ENCODE measurements at regions not wholly inside any gene's neighbourhood (a gene's known extent, or its start where the extent isn't known, plus 50 kb on each side); places are given as distances from the start of the nearest gene placed in this dataset.

DNA sequence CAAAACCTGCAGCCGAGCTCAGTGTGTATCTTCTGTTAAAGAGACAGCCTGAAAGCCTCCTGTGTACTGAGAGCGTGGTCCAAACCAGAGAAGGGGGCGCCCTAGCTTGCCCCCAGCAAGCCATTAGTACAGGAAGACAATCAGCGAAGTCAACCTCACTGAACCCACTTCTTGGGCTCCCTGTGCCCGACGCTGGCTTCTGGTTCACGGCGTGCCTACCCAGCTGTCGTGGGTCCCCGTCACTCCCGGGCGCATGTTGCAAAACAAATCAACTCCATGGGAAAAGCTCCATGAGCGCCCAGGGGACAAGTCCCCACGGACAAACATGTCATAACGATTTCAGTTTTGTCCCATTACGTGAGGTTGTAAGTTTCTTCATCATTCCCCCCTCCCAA lies 326.9 kb downstream of the SH3GL2 start:
- Mint-ChIP-seq H3K27ac (no peak overlapping the region), H3K36me3 (ENCODE audit: low read depth) (no peaks in the 10 kb centered on the region), H3K9me3 (ENCODE audit: insufficient read depth) (no peaks in the 10 kb centered on the region), H3K4me1 (ENCODE audit: low read depth) (no peaks in the 10 kb centered on the region), H3K4me3 (no peak overlapping the region), H3K27me3 (ENCODE audit: low read depth) (peaks cover 20% of the 10 kb centered on the region)
- POLR2A ChIA-PET = no interaction called here
- DNase-seq (no peak), ATAC-seq (no peak)
- CTCF ChIA-PET = no interaction called here

DNA sequence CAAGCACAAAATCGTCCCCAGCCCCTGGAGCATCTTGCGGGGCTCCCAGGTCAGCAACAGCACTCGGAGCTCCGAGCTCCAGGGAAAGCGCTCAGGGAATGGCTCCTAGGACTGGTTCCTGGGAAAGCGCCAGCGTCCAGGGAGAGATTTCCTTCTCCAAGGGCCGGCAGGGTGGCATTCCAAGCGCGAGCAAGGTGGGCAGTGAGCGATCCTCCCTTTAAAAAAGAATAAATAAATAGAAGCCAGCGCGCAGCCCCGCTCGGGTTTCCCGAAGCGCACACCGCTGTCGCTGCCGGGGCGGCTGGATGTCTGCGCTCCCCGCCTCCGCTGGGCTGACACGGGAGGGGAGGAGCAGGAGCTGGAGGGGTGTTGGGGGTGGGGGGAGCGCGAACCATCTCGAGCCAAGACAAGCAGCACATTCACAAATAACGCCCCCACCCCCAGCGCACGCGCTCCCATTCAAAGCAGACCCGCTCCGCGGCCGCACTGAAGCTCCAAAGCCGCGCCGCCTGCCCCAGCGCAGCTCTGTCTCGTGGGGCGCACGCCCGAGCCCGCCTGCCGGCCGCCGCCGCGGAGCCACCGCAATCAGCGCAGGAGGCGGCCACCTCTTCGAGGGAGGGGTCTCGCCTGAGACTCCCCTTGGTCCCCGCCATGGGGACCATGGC lies 327.4 kb downstream of the SH3GL2 start:
- no peak overlapping the region for H3K27ac Mint-ChIP-seq
- no peak for ATAC-seq
- H3K4me3 Mint-ChIP-seq = no peak overlapping the region
- H3K27me3 Mint-ChIP-seq (ENCODE audit: low read depth) = peaks cover 20% of the 10 kb centered on the region
- no peaks in the 10 kb centered on the region for H3K9me3 Mint-ChIP-seq (ENCODE audit: insufficient read depth)
- ChIA-PET POLR2A (no interaction called here), CTCF (no interaction called here)
- no peaks in the 10 kb centered on the region for H3K36me3 Mint-ChIP-seq (ENCODE audit: low read depth)
- no peak for DNase-seq
- H3K4me1 Mint-ChIP-seq (ENCODE audit: low read depth) = no peaks in the 10 kb centered on the region

DNA sequence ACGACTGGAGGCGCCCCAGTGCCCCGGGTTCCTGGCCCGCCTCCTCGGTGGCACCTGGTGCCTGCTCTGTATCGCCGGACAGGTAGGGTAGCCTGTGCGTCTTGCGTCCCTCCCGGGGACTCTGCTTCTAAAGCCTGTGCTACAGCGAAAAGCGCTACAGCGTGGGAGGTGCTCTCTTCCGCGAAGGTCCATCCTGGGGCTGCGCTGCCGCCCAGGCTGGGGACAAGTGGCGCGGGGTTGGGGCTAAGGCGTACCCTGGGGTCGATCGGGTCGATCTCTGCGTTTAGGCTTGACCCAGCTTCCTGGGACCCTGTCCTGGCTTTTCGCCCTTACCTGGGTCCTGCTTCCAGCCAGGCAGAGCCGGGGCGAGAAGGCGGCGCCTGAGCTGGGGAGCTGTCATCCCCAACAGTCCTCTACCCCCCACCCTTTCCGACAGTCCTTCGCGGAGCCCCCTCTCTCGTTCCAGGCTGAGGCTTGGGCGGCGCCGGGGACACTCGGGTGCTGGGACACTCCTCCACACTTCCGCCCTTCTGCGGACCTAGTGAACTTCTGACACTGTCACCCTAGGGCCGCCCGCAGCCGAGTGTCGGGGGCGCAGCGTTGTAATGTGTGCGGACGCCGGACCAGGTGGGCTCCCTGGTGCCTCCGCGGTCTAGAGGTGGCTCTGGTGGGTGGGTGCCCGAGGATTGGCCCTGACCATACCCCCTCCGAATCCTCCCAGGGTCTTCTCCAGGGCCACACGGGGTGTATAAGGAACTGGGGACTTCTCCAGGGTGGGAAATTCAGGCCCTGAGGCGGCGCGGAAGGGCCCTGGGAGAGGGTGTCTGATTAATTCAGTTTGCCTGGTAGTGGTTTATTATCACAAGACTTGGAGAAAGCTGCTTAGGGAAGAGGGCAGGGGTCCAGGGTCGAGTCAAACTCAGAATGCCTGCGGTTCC lies 328.2 kb downstream of the SH3GL2 start:
- ATAC-seq (no peak), DNase-seq (no peak)
- no peaks in the 10 kb centered on the region for H3K36me3 Mint-ChIP-seq (ENCODE audit: low read depth)
- peaks cover 20% of the 10 kb centered on the region for H3K27me3 Mint-ChIP-seq (ENCODE audit: low read depth)
- ChIA-PET CTCF (no interaction called here), POLR2A (no interaction called here)
- H3K4me1 Mint-ChIP-seq (ENCODE audit: low read depth) = no peaks in the 10 kb centered on the region
- no peak overlapping the region for H3K27ac Mint-ChIP-seq
- no peaks in the 10 kb centered on the region for H3K9me3 Mint-ChIP-seq (ENCODE audit: insufficient read depth)
- no peak overlapping the region for H3K4me3 Mint-ChIP-seq

DNA sequence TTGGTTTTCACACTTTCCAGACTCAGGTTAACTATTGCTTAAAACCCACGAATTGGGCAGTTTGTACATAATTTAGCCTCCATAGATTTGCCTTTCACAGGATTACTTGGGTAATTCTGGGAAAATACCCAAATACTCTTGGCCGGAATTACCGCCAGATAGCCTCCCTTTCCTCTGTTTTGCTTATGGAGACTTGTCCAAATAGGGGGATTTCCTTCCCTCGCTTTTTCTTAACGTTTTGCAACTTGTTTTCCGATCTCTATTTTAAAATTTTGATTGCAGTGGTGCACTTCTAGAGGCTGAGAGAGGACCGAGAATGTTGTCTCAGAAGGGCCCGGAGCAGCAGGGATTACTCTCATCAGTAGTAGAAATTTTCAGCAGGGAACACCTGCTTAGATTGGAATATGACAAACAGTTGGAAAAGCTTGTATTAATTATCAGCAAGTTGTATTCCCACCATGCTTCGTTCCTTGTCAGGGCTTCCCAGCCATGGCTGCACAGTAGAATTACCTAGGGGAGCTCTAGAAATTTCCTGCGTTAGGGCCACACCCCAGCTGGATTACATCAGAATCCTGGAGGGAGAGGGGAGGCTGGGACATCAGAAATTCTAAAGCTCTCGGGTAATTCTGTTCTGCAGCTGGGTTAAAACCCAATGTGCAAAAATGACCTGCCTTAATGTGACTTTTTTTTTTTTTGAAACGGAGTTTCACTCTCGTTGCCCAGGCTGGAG lies 329.1 kb downstream of the SH3GL2 start:
- Mint-ChIP-seq H3K36me3 (ENCODE audit: low read depth) (no peaks in the 10 kb centered on the region), H3K4me1 (ENCODE audit: low read depth) (no peaks in the 10 kb centered on the region), H3K27ac (no peak overlapping the region), H3K27me3 (ENCODE audit: low read depth) (peaks cover 20% of the 10 kb centered on the region), H3K4me3 (no peak overlapping the region), H3K9me3 (ENCODE audit: insufficient read depth) (no peaks in the 10 kb centered on the region)
- POLR2A ChIA-PET = no interaction called here
- ATAC-seq (no peak), DNase-seq (no peak)
- CTCF ChIA-PET = no interaction called here

DNA sequence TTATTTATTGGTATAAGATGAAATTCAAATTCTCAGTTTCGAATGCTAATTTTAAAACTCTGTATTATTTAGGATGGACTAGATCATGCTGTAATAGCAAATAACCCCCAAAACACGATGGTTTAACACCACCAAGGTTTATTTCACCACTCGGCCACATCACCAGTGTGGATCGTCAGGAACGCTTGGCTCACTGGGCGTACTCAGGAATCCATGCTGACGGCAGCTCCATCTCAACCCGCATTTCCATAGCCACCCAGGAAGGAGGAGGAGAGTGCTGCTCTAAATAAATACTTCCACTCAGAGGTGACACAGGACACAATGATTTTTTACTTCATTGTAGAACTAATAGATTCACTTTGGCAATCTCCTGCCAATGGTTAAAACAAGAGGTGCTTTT lies 347.4 kb downstream of the SH3GL2 start:
- no peaks in the 10 kb centered on the region for H3K4me1 Mint-ChIP-seq (ENCODE audit: low read depth)
- CTCF ChIA-PET = no interaction called here
- no peak overlapping the region for H3K27ac Mint-ChIP-seq
- H3K9me3 Mint-ChIP-seq (ENCODE audit: insufficient read depth) = no peaks in the 10 kb centered on the region
- no peaks in the 10 kb centered on the region for H3K27me3 Mint-ChIP-seq (ENCODE audit: low read depth)
- ATAC-seq (no peak), DNase-seq (no peak)
- no peaks in the 10 kb centered on the region for H3K36me3 Mint-ChIP-seq (ENCODE audit: low read depth)
- no peak overlapping the region for H3K4me3 Mint-ChIP-seq
- POLR2A ChIA-PET = no interaction called here

DNA sequence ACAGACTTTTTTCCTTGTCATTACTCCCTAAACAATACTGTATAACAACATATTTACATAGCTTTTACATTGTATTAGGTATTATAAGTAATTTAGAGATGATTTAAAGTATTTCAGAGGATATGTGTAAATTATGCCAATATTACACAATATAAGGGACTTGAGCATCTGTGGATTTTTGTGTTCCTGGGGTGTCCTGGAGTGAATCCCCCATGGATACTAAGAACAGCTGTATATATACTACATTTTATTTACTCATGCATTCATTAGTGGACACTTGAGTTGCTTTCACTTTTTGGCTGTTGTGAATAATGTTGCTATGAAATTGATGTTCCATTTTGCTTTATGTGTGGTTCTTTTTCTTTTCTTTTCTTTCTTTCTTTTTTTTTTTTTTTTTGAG lies 348.8 kb downstream of the SH3GL2 start:
- ChIA-PET CTCF (no interaction called here), POLR2A (no interaction called here)
- H3K27me3 Mint-ChIP-seq (ENCODE audit: low read depth) = no peaks in the 10 kb centered on the region

DNA sequence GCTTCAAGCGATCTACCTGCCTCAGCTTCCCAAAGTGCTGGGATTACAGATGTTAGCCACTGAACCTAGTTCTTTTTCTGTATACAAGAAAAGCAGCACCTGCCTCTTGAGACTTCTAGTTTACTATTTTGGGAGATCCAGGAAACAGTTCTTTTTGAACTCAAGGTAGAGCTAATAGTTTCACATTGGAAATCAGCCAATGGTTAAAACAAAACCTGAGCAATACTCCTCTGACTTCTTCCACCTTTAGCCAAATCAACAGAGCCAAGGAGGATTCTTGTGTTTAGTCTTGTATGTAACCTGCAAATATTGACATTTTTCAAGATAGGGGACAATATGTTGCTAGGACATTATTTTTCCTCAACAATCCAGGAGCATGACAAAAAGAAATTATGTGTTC lies 349.4 kb downstream of the SH3GL2 start:
- H3K27ac Mint-ChIP-seq = no peak overlapping the region
- ChIA-PET POLR2A (no interaction called here), CTCF (no interaction called here)
- no peaks in the 10 kb centered on the region for H3K9me3 Mint-ChIP-seq (ENCODE audit: insufficient read depth)
- no peak overlapping the region for H3K4me3 Mint-ChIP-seq
- H3K36me3 Mint-ChIP-seq (ENCODE audit: low read depth) = no peaks in the 10 kb centered on the region
- H3K4me1 Mint-ChIP-seq (ENCODE audit: low read depth) = no peaks in the 10 kb centered on the region
- DNase-seq (no peak), ATAC-seq (no peak)
- H3K27me3 Mint-ChIP-seq (ENCODE audit: low read depth) = no peaks in the 10 kb centered on the region

More for the DNA sequence above, 348.8 kb downstream of the SH3GL2 start:
- no peaks in the 10 kb centered on the region for H3K36me3 Mint-ChIP-seq (ENCODE audit: low read depth)
- H3K4me3 Mint-ChIP-seq = no peak overlapping the region
- H3K9me3 Mint-ChIP-seq (ENCODE audit: insufficient read depth) = no peaks in the 10 kb centered on the region
- no peak overlapping the region for H3K27ac Mint-ChIP-seq
- ATAC-seq (no peak), DNase-seq (no peak)
- no peaks in the 10 kb centered on the region for H3K4me1 Mint-ChIP-seq (ENCODE audit: low read depth)

DNA sequence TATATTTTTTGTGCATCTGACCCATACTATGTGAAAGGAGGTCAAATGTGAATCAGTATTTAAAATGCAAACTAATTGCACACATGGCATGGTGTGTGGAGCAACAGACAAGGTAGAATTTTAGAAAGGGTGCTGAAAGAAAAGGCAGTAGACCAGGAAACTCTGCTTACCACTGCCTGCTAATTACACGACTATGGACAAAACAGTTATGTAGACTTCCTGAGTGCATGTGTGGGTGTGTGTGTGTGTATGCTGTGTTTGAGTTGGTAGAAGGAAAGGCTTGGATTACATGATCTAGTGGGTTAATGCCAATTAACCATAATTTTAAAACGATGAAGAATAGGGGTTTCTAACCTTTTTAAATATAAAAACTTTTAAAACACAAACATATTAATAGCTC lies 349.9 kb downstream of the SH3GL2 start:
- Mint-ChIP-seq H3K27ac (no peak overlapping the region), H3K36me3 (ENCODE audit: low read depth) (no peaks in the 10 kb centered on the region), H3K27me3 (ENCODE audit: low read depth) (no peaks in the 10 kb centered on the region), H3K9me3 (ENCODE audit: insufficient read depth) (no peaks in the 10 kb centered on the region), H3K4me3 (no peak overlapping the region), H3K4me1 (ENCODE audit: low read depth) (no peaks in the 10 kb centered on the region)
- POLR2A ChIA-PET = no interaction called here
- DNase-seq = no peak
- CTCF ChIA-PET = no interaction called here
- ATAC-seq = no peak

DNA sequence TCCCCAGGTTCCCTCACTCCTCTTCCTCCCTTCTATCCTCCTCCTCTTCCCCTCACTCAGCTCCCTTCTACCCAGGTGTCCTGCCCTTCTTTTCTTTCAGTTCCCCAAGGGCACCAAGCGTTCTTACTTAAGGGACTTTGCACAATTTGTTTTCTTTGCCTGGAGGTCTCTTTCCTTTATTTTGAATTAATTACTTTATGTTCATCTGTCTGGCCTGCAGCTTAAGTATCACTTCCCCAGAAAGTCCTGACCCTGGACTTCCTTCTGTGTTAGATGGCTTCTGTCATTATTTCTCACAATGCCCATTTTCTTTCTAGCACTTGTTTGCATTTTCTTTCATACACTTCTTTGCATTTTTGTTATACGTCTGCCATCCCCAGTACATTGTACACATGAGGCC lies 350.6 kb downstream of the SH3GL2 start:
- ChIA-PET CTCF (no interaction called here), POLR2A (no interaction called here)
- H3K27me3 Mint-ChIP-seq (ENCODE audit: low read depth) = no peaks in the 10 kb centered on the region

DNA sequence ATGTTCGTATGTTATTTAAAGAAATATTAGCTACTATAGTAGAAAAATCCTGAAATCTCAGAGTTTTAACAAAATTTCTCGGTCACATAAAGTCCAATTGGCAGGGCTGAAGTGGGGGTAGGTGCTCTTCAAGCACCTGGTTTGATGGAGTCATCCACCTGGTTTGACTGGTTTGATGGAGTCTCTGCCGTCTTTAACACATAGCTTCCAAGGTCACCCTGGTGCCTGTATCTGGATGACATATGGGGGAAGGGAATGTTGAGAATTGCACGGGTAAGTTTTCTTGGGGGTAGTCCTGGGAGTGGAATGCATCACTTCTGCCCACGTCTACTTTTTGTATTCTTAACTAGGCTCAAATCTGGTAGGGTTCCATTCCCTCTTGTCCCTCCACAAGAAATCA lies 351.2 kb downstream of the SH3GL2 start:
- POLR2A ChIA-PET = no interaction called here
- ATAC-seq = no peak
- no peak overlapping the region for H3K4me3 Mint-ChIP-seq

More for the DNA sequence above, 350.6 kb downstream of the SH3GL2 start:
- ATAC-seq (no peak), DNase-seq (no peak)
- H3K4me3 Mint-ChIP-seq = no peak overlapping the region
- H3K4me1 Mint-ChIP-seq (ENCODE audit: low read depth) = no peaks in the 10 kb centered on the region
- H3K27ac Mint-ChIP-seq = no peak overlapping the region
- H3K9me3 Mint-ChIP-seq (ENCODE audit: insufficient read depth) = no peaks in the 10 kb centered on the region
- H3K36me3 Mint-ChIP-seq (ENCODE audit: low read depth) = no peaks in the 10 kb centered on the region

DNA sequence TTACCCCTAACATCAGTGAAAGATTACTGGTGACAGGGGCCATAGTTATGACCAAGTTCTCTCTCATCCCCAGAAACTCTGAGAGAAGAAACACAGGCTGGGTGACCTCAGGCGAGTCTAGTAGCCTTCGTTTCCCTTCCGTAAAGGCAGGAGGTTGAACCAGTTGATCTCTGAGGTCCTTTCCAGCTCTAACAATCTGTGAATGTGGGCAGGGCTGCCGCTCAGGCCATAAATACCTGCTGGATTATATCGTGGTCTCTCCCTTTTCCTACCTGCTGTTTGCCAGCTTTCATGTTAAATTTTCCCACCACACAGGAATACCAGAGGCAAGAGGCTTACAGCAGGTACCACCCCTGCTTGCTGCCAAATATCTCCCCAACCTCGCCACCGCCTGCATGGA lies 357.5 kb downstream of the SH3GL2 start:
- POLR2A ChIA-PET = no interaction called here
- no peak for DNase-seq
- H3K27me3 Mint-ChIP-seq (ENCODE audit: low read depth) = no peaks in the 10 kb centered on the region
- H3K9me3 Mint-ChIP-seq (ENCODE audit: insufficient read depth) = no peaks in the 10 kb centered on the region
- H3K4me1 Mint-ChIP-seq (ENCODE audit: low read depth) = no peaks in the 10 kb centered on the region
- no peak overlapping the region for H3K4me3 Mint-ChIP-seq
- CTCF ChIA-PET = no interaction called here
- no peak for ATAC-seq
- H3K36me3 Mint-ChIP-seq (ENCODE audit: low read depth) = no peaks in the 10 kb centered on the region
- no peak overlapping the region for H3K27ac Mint-ChIP-seq

More for the DNA sequence above, 351.2 kb downstream of the SH3GL2 start:
- DNase-seq = no peak
- Mint-ChIP-seq H3K27me3 (ENCODE audit: low read depth) (no peaks in the 10 kb centered on the region), H3K36me3 (ENCODE audit: low read depth) (no peaks in the 10 kb centered on the region), H3K27ac (no peak overlapping the region), H3K4me1 (ENCODE audit: low read depth) (no peaks in the 10 kb centered on the region), H3K9me3 (ENCODE audit: insufficient read depth) (no peaks in the 10 kb centered on the region)
- CTCF ChIA-PET = no interaction called here

DNA sequence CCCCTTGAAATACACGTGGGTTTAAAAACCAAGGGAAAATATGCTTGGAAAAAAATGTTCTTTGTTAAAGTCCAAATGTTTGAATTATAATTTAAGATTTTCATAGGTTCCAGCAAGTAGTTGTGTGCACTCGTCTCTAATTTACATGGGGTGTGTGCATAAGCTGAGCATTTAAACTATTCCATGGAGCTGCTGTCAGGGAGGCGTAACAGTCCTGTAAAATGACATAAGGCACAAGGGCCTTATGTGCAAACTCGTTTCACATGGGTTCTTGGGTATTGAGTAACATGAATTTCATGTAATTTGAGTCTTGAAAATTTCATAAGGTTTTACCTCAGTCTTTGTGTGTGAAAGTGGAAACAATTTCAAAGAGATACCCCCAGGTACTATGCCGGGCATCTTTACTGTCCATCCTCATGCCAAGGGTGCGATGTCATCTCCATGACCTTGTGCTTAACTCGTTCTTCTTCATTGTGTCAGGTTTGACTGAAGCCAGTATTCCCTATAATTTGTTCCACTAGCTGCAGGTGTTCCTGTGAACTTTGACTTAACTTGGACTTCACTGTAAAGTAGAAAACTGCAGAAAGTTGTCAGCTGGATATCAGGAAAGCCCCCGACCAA lies 359.3 kb downstream of the SH3GL2 start:
- no peak for ATAC-seq
- Mint-ChIP-seq H3K27me3 (ENCODE audit: low read depth) (no peaks in the 10 kb centered on the region), H3K4me3 (no peak overlapping the region), H3K9me3 (ENCODE audit: insufficient read depth) (peaks cover 2% of the 10 kb centered on the region), H3K4me1 (ENCODE audit: low read depth) (no peaks in the 10 kb centered on the region), H3K36me3 (ENCODE audit: low read depth) (no peaks in the 10 kb centered on the region), H3K27ac (no peak overlapping the region)
- ChIA-PET POLR2A (no interaction called here), CTCF (no interaction called here)
- DNase-seq = no peak
